ENCODE measurements at regions not wholly inside any gene's neighbourhood (a gene's known extent, or its start where the extent isn't known, plus 50 kb on each side); places are given as distances from the start of the nearest gene placed in this dataset.

DNA sequence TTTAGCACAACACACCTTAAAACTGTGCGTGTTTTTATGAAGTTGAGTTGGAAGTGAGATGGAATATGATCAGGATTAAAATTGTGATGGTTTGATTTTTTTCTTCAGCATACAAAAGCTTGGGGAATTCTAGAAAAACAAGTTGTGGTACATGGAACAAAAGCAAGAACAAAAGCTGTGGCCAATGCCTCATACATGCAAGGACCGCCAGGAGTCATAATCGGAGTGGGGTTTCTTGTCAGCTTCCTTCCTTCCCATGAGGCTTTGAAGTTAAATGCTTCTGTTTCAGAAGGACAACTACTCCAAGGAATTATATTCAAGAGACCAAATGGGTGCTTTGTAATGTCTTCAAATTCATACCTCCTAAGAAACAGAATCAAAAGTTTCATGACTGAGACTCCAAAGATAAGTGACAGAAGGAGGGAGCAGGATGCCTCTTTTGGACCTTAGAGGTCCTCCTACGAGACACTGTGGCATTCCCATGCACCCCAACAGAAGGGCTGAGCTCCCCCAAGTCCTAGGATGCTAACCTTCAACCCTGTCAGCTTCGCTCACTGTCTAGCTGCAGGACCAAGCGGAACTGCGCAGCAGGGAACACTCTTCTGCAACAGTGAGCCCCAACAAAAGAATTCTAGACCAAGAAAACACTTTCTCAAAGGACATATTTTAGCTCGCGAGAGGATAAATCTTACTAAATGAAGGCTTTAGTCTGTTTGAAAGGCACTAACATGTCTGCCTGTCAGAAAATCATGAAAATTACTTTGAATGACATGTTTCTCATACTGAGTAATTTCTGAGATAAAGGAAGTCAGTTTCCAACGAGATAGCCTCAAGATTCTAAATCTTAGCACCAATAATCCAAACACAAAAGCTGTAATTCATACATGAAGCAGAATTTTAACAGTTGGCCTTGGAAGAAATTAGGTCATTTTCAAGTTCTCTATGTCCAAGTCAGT is 108.5 kb upstream of the NHSL1 start:
- no peak for TF ChIP-seq CTCF (IDR thresholded peaks at IDR 0.05; ENCODE audit: insufficient read depth, low read length, poor library complexity, severe bottlenecking)
- no peak overlapping the region for H3K4me3 ChIP-seq (replicated peaks; ENCODE audit: low read depth, low read length)
- no peak for DNase-seq (ENCODE audit: extremely low read depth, insufficient read length)
- no peaks in the 10 kb centered on the region; the same call in 1 of the 2 replicates for H3K27me3 ChIP-seq (replicated peaks; ENCODE audit: control insufficient read depth, insufficient read depth, low read length)
- H3K36me3 ChIP-seq (ENCODE audit: control insufficient read depth, insufficient read depth, low read length), result no peaks in the 10 kb centered on the region

DNA sequence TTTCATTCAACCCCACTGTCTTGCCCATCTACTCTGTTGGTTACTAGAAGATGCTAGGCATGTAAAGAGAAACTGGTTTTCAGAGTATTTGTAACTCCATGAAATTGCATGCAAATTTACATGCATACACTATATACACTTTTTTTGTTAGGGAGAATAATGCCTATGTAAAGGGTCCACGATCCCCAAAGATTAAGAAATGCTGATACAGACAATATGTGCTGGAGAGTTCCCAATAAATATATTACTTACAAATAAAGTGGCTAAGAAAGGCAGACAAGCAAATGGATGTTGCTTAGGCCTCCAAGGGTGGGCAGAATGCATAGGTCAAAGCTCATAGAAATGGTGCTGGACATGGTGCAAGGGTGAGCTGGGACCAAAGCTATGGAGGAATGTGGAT is 109.6 kb upstream of the NHSL1 start:
- Histone ChIP-seq H3K36me3 (ENCODE audit: control insufficient read depth, insufficient read depth, low read length) (no peaks in the 10 kb centered on the region), H3K27me3 (replicated peaks; ENCODE audit: control insufficient read depth, insufficient read depth, low read length) (no peaks in the 10 kb centered on the region; the same call in 1 of the 2 replicates), H3K4me3 (replicated peaks; ENCODE audit: low read depth, low read length) (no peak overlapping the region)
- TF ChIP-seq CTCF (IDR thresholded peaks at IDR 0.05; ENCODE audit: insufficient read depth, low read length, poor library complexity, severe bottlenecking), result no peak
- DNase-seq (ENCODE audit: extremely low read depth, insufficient read length), result no peak

GRCh38 chr6:138609801-138610430 is 110.6 kb upstream of the NHSL1 start:
- H3K36me3 ChIP-seq (ENCODE audit: control insufficient read depth, insufficient read depth, low read length), result no peaks in the 10 kb centered on the region
- no peak overlapping the region for H3K4me3 ChIP-seq (replicated peaks; ENCODE audit: low read depth, low read length)
- no peaks in the 10 kb centered on the region; the same call in 1 of the 2 replicates for H3K27me3 ChIP-seq (replicated peaks; ENCODE audit: control insufficient read depth, insufficient read depth, low read length)
- DNase-seq (ENCODE audit: extremely low read depth, insufficient read length), result no peak
- no peak for TF ChIP-seq CTCF (IDR thresholded peaks at IDR 0.05; ENCODE audit: insufficient read depth, low read length, poor library complexity, severe bottlenecking)

DNA sequence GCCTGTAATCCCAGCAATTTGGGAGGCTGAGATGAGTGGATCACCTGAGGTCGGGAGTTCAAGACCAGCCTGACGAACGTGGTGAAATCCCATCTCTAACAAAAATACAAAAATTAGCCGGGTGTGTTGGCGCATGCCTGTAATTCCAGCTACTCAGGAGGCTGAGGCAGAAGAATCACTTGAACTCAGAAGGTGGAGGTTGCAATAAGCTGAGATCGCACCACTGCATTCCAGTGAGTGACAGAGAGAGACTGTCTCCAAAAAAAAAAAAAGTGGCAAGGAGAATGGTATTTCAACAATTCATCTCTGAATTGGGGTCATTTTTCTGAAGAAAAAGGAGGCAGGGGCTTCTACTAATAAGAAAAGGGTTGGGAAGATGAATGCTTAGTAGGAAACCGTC is 111.5 kb upstream of the NHSL1 start:
- no peak for TF ChIP-seq CTCF (IDR thresholded peaks at IDR 0.05; ENCODE audit: insufficient read depth, low read length, poor library complexity, severe bottlenecking)
- H3K27me3 ChIP-seq (replicated peaks; ENCODE audit: control insufficient read depth, insufficient read depth, low read length), result no peaks in the 10 kb centered on the region; the same call in 1 of the 2 replicates
- DNase-seq (ENCODE audit: extremely low read depth, insufficient read length), result no peak
- H3K4me3 ChIP-seq (replicated peaks; ENCODE audit: low read depth, low read length), result no peak overlapping the region
- H3K36me3 ChIP-seq (ENCODE audit: control insufficient read depth, insufficient read depth, low read length), result no peaks in the 10 kb centered on the region

GRCh38 chr6:138614151-138614550 is 114.9 kb upstream of the NHSL1 start:
- no peaks in the 10 kb centered on the region for H3K36me3 ChIP-seq (ENCODE audit: control insufficient read depth, insufficient read depth, low read length)
- no peak overlapping the region for H3K4me3 ChIP-seq (replicated peaks; ENCODE audit: low read depth, low read length)
- no peak for DNase-seq (ENCODE audit: extremely low read depth, insufficient read length)
- no peaks in the 10 kb centered on the region; the same call in 1 of the 2 replicates for H3K27me3 ChIP-seq (replicated peaks; ENCODE audit: control insufficient read depth, insufficient read depth, low read length)
- no peak for TF ChIP-seq CTCF (IDR thresholded peaks at IDR 0.05; ENCODE audit: insufficient read depth, low read length, poor library complexity, severe bottlenecking)

Measured in GM06990 (cell line).